D721Med (cell line): ENCODE measurements at regions not wholly inside any gene's neighbourhood (a gene's known extent, or its start where the extent isn't known, plus 50 kb on each side); places are given as distances from the start of the nearest gene placed in this dataset.

Experiments
- DNase-seq: peaks from one replicate; pipeline ENCODE4 v3.0.0; 2011; ENCODE audit warnings: low spot score; ENCODE audit not compliant: insufficient read length
- FAIRE-seq: peaks from 2 replicates; lab custom pipeline; 2011; peaks lifted over from hg19 to GRCh38; lab: Jason Lieb, UNC
- CTCF ChIP-seq: IDR thresholded peaks from 2 replicates; pipeline ENCODE4 v1.5.1; 2012; ENCODE audit warnings: mild to moderate bottlenecking, control low read depth; ENCODE audit not compliant: insufficient read depth; ENCODE audit errors: missing control alignments

GRCh38 chr12:58204071-58204470, 262.7 kb downstream of the ATP23 start:
- no peak for FAIRE-seq
- TF ChIP-seq CTCF, result no peak
- DNase-seq, result no peak

- no peak for DNase-seq
- no peak for FAIRE-seq
- TF ChIP-seq CTCF, result no peak
Measured at GRCh38 chr12:58206876-58207275, 265.5 kb downstream of the ATP23 start.

GRCh38 chr12:58211211-58211610, 269.8 kb downstream of the ATP23 start:
- no peak for TF ChIP-seq CTCF
- DNase-seq (no peak), FAIRE-seq (no peak)

GRCh38 chr12:58217130-58217529, 275.8 kb downstream of the ATP23 start:
- TF ChIP-seq CTCF, result no peak
- DNase-seq (no peak), FAIRE-seq (no peak)

- DNase-seq (no peak), FAIRE-seq (no peak)
- TF ChIP-seq CTCF, result no peak
Measured at GRCh38 chr12:58224536-58225105, 283.3 kb downstream of the ATP23 start.

- TF ChIP-seq CTCF, result no peak
- FAIRE-seq, result no peak
- DNase-seq, result no peak
Measured at GRCh38 chr12:58225203-58225877, 284.0 kb downstream of the ATP23 start.

GRCh38 chr12:58233886-58234285, 292.5 kb downstream of the ATP23 start:
- FAIRE-seq, result no peak
- no peak for TF ChIP-seq CTCF
- no peak for DNase-seq
